ENCODE measurements at regions not wholly inside any gene's neighbourhood (a gene's known extent, or its start where the extent isn't known, plus 50 kb on each side); places are given as distances from the start of the nearest gene placed in this dataset.

- DNase-seq = no peak
- no peaks in the 10 kb centered on the region for H3K27me3 ChIP-seq
- no peaks in the 10 kb centered on the region for H3K36me3 ChIP-seq
- H3K9me3 ChIP-seq = no peaks in the 10 kb centered on the region
- H3K4me1 ChIP-seq = no peaks in the 10 kb centered on the region
- TF ChIP-seq CTCF (IDR thresholded peaks at IDR 0.05) (no peak), POLR2A (IDR thresholded peaks at IDR 0.05) (no peak)
- no peak overlapping the region for H3K4me3 ChIP-seq
- H3K27ac ChIP-seq = no peak overlapping the region
These were observed 630.4 kb upstream of the CCDC179 start for GRCh38 chr11:23490557-23491235.

GRCh38 chr11:23494981-23495380, 634.7 kb upstream of the CCDC179 start:
- no peak for DNase-seq
- H3K9me3 ChIP-seq = no peaks in the 10 kb centered on the region
- H3K4me1 ChIP-seq = no peaks in the 10 kb centered on the region
- no peak overlapping the region for H3K27ac ChIP-seq
- H3K36me3 ChIP-seq = no peaks in the 10 kb centered on the region
- H3K4me3 ChIP-seq = no peak overlapping the region
- TF ChIP-seq POLR2A (IDR thresholded peaks at IDR 0.05) (no peak), CTCF (IDR thresholded peaks at IDR 0.05) (no peak)
- H3K27me3 ChIP-seq = no peaks in the 10 kb centered on the region

GRCh38 chr11:23496340-23496739, 636.1 kb upstream of the CCDC179 start:
- H3K36me3 ChIP-seq = no peaks in the 10 kb centered on the region
- TF ChIP-seq CTCF (IDR thresholded peaks at IDR 0.05) (no peak), POLR2A (IDR thresholded peaks at IDR 0.05) (no peak)
- no peak overlapping the region for H3K4me3 ChIP-seq
- H3K27me3 ChIP-seq = no peaks in the 10 kb centered on the region
- H3K4me1 ChIP-seq = no peaks in the 10 kb centered on the region
- H3K27ac ChIP-seq = no peak overlapping the region
- no peaks in the 10 kb centered on the region for H3K9me3 ChIP-seq
- no peak for DNase-seq

- H3K4me1 ChIP-seq = no peaks in the 10 kb centered on the region
- H3K36me3 ChIP-seq = no peaks in the 10 kb centered on the region
- no peak overlapping the region for H3K27ac ChIP-seq
- no peak overlapping the region for H3K4me3 ChIP-seq
- H3K9me3 ChIP-seq = no peaks in the 10 kb centered on the region
- no peak for DNase-seq
- TF ChIP-seq POLR2A (IDR thresholded peaks at IDR 0.05) (no peak), CTCF (IDR thresholded peaks at IDR 0.05) (no peak)
- no peaks in the 10 kb centered on the region for H3K27me3 ChIP-seq
These were observed 636.8 kb upstream of the CCDC179 start for GRCh38 chr11:23497040-23497439.

GRCh38 chr11:23502389-23502788, 642.1 kb upstream of the CCDC179 start:
- DNase-seq = no peak
- no peaks in the 10 kb centered on the region for H3K36me3 ChIP-seq
- H3K4me3 ChIP-seq = no peak overlapping the region
- H3K9me3 ChIP-seq = no peaks in the 10 kb centered on the region
- no peaks in the 10 kb centered on the region for H3K4me1 ChIP-seq
- no peaks in the 10 kb centered on the region for H3K27me3 ChIP-seq
- TF ChIP-seq POLR2A (IDR thresholded peaks at IDR 0.05) (no peak), CTCF (IDR thresholded peaks at IDR 0.05) (no peak)
- no peak overlapping the region for H3K27ac ChIP-seq

GRCh38 chr11:23502826-23503225, 642.6 kb upstream of the CCDC179 start:
- Histone ChIP-seq H3K27me3 (no peaks in the 10 kb centered on the region), H3K9me3 (no peaks in the 10 kb centered on the region), H3K4me1 (no peaks in the 10 kb centered on the region), H3K4me3 (no peak overlapping the region), H3K36me3 (no peaks in the 10 kb centered on the region), H3K27ac (no peak overlapping the region)
- DNase-seq = no peak
- TF ChIP-seq POLR2A (IDR thresholded peaks at IDR 0.05) (no peak), CTCF (IDR thresholded peaks at IDR 0.05) (no peak)
